GM12872 (cell line): ENCODE measurements at regions not wholly inside any gene's neighbourhood (a gene's known extent, or its start where the extent isn't known, plus 50 kb on each side); places are given as distances from the start of the nearest gene placed in this dataset.

Source experiments
- TF ChIP-seq, protein P1 (sequence below): IDR thresholded peaks from 3 replicates; pipeline ENCODE4 v1.5.1; 2011; ENCODE audit warnings: low read depth, mild to moderate bottlenecking, low read length, moderate library complexity; ENCODE audit not compliant: insufficient read depth

DNA sequence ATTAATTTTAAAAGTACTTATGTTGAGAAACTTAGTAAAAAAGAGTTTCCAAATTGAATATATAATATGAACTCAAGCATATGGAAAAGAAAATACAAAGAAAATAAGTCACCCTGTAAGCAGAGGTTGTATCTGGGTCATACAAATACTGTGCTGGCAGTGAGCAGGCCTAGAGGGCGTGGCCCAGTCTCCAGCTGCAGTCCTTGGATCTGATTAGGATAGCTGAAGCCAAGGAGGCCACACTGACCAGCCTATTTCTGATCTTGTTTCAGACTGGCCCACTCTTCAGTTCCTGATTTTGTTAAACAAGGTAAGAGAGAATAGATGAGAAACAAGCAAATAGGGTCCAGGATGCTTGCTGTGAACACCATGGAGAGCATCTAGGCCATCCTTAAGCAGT is 228.8 kb downstream of the EPM2A start:
- TF ChIP-seq, protein P1, sequence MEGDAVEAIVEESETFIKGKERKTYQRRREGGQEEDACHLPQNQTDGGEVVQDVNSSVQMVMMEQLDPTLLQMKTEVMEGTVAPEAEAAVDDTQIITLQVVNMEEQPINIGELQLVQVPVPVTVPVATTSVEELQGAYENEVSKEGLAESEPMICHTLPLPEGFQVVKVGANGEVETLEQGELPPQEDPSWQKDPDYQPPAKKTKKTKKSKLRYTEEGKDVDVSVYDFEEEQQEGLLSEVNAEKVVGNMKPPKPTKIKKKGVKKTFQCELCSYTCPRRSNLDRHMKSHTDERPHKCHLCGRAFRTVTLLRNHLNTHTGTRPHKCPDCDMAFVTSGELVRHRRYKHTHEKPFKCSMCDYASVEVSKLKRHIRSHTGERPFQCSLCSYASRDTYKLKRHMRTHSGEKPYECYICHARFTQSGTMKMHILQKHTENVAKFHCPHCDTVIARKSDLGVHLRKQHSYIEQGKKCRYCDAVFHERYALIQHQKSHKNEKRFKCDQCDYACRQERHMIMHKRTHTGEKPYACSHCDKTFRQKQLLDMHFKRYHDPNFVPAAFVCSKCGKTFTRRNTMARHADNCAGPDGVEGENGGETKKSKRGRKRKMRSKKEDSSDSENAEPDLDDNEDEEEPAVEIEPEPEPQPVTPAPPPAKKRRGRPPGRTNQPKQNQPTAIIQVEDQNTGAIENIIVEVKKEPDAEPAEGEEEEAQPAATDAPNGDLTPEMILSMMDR, result no peak

DNA sequence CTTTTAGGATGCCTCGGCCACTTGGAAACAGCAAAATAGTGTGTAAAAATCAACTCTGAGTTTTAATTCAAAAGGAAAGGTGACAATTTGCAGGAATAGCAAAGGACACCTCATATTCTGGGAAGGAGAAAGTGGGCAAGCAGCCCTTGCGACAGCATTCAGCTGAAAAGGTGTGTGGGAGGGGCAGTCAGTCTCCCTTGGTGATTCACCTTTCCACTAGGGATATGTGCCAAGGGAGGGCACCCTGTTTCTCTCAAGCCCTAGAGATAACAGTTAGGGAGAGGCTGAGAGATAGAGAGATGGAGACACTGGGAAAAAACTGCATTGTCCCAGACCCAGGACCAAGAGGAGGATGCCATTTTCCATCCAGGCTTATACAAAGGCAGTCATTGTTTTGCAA is 228.1 kb downstream of the EPM2A start:
- TF ChIP-seq, protein P1, result no peak

DNA sequence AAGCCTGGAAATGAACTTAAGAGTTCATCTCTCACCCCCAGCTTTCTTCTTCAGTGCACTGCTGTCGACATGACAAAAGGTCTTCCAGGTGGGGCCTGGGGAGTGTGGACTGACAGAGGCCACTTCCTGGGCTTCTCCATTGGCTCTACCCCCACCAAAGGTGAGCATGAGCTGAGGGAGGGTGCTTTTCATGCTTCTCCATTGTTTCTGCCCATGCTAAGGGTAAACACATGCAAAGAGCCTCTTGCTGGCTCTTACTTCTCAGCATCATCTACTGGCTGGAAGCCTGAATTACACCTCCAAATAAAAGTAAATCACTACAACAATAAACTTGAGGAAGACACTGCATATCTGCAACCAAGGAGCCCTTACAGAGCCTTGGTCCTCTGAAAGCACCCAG is 227.2 kb downstream of the EPM2A start:
- TF ChIP-seq, protein P1, result peak; percentile 47

DNA sequence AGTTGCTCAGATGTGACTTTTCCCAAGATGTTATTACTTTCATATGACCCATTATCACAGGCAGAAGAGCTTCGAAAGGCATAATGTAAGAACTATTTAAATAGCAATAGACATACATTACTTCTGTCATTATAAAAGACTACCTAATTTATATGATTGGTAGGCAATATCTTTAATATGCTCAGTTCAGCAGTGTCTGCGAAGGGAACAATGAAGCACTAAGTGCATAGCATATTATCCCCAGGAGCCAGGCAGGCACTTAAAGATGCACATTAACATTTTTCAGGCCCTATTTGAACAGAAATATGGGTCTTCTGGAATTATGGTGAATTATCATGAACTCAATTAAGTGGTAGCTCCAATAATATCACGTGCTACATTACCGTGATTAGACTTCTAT is 217.8 kb downstream of the EPM2A start:
- TF ChIP-seq, protein P1, result no peak

DNA sequence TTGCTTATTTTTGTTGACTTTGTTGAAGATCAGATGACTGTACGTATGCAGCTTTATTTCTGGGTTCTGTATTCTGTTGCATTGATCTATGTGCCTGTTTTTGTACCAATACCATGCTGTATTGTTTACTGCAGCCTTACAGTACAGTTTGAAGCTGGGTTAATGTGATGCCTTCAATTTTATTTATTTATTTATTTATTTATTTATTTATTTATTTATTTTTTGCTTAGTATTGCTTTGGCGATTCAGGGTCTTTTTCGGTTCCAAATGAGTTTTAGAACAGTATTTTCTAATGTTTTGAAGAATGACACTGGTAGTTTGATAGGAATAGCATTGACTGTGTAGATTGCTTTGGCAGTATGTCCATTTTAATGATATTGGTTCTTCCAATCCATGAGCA is 210.3 kb downstream of the EPM2A start:
- TF ChIP-seq, protein P1, result no peak

DNA sequence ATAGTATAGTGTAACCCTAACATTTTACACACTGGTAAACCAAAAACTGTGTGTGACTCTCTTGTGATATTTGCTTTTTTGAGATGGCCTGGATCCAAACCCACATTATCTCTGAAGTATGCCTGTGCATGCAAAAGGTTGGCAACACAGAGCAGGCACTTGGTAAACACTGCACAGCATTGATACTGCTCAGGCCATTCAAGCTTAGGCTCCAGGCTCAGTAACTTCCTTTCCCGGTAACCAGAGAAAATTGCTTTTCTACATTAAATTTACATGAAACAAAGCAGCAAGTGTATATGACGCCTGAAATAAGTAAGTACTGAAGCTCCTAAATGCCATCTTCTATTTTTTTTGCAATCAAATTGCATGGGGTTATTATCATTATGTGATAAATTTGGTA is 205.7 kb downstream of the EPM2A start:
- TF ChIP-seq, protein P1, result no peak

DNA sequence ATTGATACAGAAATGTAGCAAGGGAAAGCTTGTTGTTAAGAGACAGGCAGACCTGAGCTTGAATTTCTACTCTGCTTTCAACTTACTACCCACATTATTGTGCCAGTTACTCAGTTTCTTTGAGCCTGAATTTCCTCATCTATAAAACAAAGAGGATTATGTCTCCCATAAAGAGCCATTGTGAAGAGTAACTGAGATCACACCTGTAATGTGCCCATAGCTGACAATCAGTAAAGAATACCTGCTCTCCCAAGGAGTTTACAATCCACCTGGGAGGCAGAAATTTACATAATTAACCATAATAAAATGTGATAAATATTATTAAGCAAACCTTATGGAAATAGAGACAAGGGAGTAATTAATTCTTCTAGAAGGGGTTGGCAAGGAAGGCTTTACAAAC is 204.9 kb downstream of the EPM2A start:
- TF ChIP-seq, protein P1, result no peak

DNA sequence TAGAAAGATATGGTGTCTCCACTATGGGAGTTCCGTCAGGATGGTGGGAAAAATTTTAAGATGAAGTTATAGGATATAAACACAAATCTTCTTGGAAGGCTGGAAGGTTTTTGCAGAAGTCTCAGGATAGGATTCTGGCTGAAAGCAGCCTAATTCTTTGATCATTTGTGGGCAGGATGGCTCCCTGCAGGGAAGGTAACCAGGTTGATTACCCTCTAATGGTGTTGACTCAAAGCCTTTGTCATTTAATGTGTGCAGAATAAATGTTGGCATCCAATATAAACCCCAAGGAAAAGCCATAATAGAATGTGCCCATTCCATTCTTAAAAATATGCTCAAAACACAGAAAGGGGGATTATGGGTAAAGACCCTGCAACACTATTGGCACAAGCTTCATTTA is 204.3 kb downstream of the EPM2A start:
- TF ChIP-seq, protein P1, result no peak
